CD4-positive, CD25-positive, alpha-beta regulatory T cell (primary cell): ENCODE measurements at regions not wholly inside any gene's neighbourhood (a gene's known extent, or its start where the extent isn't known, plus 50 kb on each side); places are given as distances from the start of the nearest gene placed in this dataset.

Source experiments
- ATAC-seq, 2 donors: fragments of 150-1000 bp; cut with Tn5 transposase; one replicate each; pipeline ENCODE4 v1.10.0; 2021; ENCODE audit warnings: low read depth in 2 of 2, moderate number of reproducible peaks in 2 of 2, moderate library complexity in 1 of 2
- DNase-seq, 3 donors: peaks; one replicate each; pipeline versions ENCODE4 v3.0.0 to v3.0.0-alpha.2; 2012 to 2022; ENCODE audit warnings: mixed read lengths in 1 of 3
- H3K27ac ChIP-seq: one replicate; pipeline ENCODE4 v1.7.0; 2013; ENCODE audit warnings: mild to moderate bottlenecking, low read length; ENCODE audit not compliant: insufficient read depth, poor library complexity, severe bottlenecking
- H3K27me3 ChIP-seq: one replicate; pipeline ENCODE4 v1.7.0; 2013; ENCODE audit warnings: low read length; ENCODE audit not compliant: control insufficient read depth, insufficient read depth
- H3K36me3 ChIP-seq: one replicate; pipeline ENCODE4 v1.7.0; 2013; ENCODE audit warnings: mild to moderate bottlenecking, low read length, moderate library complexity; ENCODE audit not compliant: control insufficient read depth, insufficient read depth
- H3K4me1 ChIP-seq: 2 replicates; pipeline ENCODE4 v1.7.0; 2013; ENCODE audit warnings: mild to moderate bottlenecking, low read length; ENCODE audit not compliant: insufficient read depth, control insufficient read depth, poor library complexity, severe bottlenecking
- H3K4me3 ChIP-seq: one replicate; pipeline ENCODE4 v1.7.0; 2013; ENCODE audit warnings: low read depth, mild to moderate bottlenecking, low read length, moderate library complexity
- H3K9me3 ChIP-seq, 2 experiments: 1 replicate in 1 of 2; 2 replicates in 1 of 2; pipeline ENCODE4 v1.7.0; 2013; ENCODE audit warnings: low read length in 2 of 2, mild to moderate bottlenecking in 1 of 2, moderate library complexity in 1 of 2; ENCODE audit not compliant: control insufficient read depth in 2 of 2
- H3K27ac Mint-ChIP-seq, 3 donors: one replicate each; pipeline ENCODE4 v1.8.0; 2020 to 2022; ENCODE audit warnings: mild to moderate bottlenecking in 3 of 3, mixed read lengths in 3 of 3, moderate library complexity in 2 of 3
- H3K27me3 Mint-ChIP-seq: one replicate; pipeline ENCODE4 v1.8.0; 2022; ENCODE audit warnings: mild to moderate bottlenecking, mixed read lengths
- H3K36me3 Mint-ChIP-seq: one replicate; pipeline ENCODE4 v1.8.0; 2020; ENCODE audit warnings: mixed read lengths
- H3K4me1 Mint-ChIP-seq, 4 donors: one replicate each; pipeline ENCODE4 v1.8.0; 2020 to 2022; ENCODE audit warnings: mixed read lengths in 4 of 4, mild to moderate bottlenecking in 1 of 4
- H3K4me3 Mint-ChIP-seq, 4 donors: one replicate each; pipeline ENCODE4 v1.8.0; 2020 to 2022; ENCODE audit warnings: mild to moderate bottlenecking in 4 of 4, mixed read lengths in 4 of 4, moderate library complexity in 3 of 4
- H3K9me3 Mint-ChIP-seq, 7 donors: one replicate each; pipeline ENCODE4 v1.8.0; 2020 to 2022; ENCODE audit warnings: mixed read lengths in 7 of 7, mild to moderate bottlenecking in 3 of 7, moderate library complexity in 2 of 7

DNA sequence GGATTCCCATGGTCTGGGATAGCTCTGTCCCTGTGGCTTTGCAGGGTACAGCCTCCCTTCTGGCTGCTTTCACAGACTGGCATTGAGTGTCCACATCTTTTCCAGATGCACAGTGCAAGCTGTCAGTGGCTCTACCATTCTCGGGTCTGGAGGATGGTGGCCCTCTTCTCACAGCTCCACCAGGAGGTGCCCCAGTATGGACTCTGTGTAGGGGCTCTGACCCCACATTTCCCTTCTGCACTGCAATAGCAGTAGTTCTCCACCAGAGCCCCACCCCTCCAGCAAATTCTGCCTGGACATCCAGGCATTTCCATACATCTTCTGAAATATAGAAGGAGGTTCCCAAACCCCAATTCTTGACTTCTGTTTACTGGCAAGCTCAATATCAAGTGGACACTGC lies 50.2 kb upstream of the GRID2 start:
- H3K36me3 ChIP-seq: no peaks in the 10 kb centered on the region

More for the DNA sequence above, 50.2 kb upstream of the GRID2 start:
- no peak overlapping the region for H3K27ac Mint-ChIP-seq
- no peak overlapping the region for H3K4me3 Mint-ChIP-seq
- H3K4me1 ChIP-seq: no peaks in the 10 kb centered on the region
- no peak overlapping the region for H3K27ac ChIP-seq
- no peaks in the 10 kb centered on the region for H3K27me3 ChIP-seq
- DNase-seq (no peak), ATAC-seq (no peak)
- peaks cover 0 to 20% (median 13%) of the 10 kb centered on the region in 7 donors for H3K9me3 Mint-ChIP-seq
- no peaks in the 10 kb centered on the region for H3K27me3 Mint-ChIP-seq
- H3K4me3 ChIP-seq: no peak overlapping the region
- no peaks in the 10 kb centered on the region for H3K4me1 Mint-ChIP-seq
- no peaks in the 10 kb centered on the region for H3K36me3 Mint-ChIP-seq
- peaks cover 0 to 30% of the 10 kb centered on the region in 2 experiments for H3K9me3 ChIP-seq
